Thyroid gland (tissue), 4 donors: ENCODE measurements at regions not wholly inside any gene's neighbourhood (a gene's known extent, or its start where the extent isn't known, plus 50 kb on each side); places are given as distances from the start of the nearest gene placed in this dataset.

Experiments
- DNase-seq, 2 donors: peaks; one replicate each; pipeline ENCODE4 v3.0.0-alpha.2; 2019
- H3K27ac ChIP-seq, 3 donors: fragments of 200-600 bp; sonication (generic); 1 replicate in 2 of 3; 2 replicates in 1 of 3; pipeline ENCODE4 v1.5.1; 2016 to 2019; ENCODE audit warnings: mild to moderate bottlenecking in 1 of 3, moderate library complexity in 1 of 3
- H3K27me3 ChIP-seq: fragments of 200-600 bp; sonication (generic); one replicate; pipeline ENCODE4 v1.5.1; 2019
- H3K36me3 ChIP-seq, 2 donors: fragments of 200-600 bp; sonication (generic); one replicate each; pipeline ENCODE4 v1.5.1; 2016 to 2019
- H3K4me1 ChIP-seq, 2 donors: fragments of 200-600 bp; sonication (generic); one replicate each; pipeline ENCODE4 v1.5.1; 2017 to 2019
- H3K4me3 ChIP-seq, 3 donors: fragments of 200-600 bp; sonication (generic); replicated peaks in 1 of 3; 1 replicate in 2 of 3; 2 replicates in 1 of 3; pipeline ENCODE4 v1.5.1; 2016; ENCODE audit warnings: mild to moderate bottlenecking in 1 of 3
- H3K9me3 ChIP-seq: fragments of 200-600 bp; sonication (generic); one replicate; pipeline ENCODE4 v1.5.1; 2017
- CTCF ChIP-seq, 6 experiments: fragments of 200-600 bp in 3 of 6; fragments of 450-650 bp in 3 of 6; sonication (generic) in 3 of 6; IDR thresholded peaks; one replicate each; pipeline ENCODE4 v1.5.1; 2016 to 2019; ENCODE audit warnings: antibody characterized with exemption in 6 of 6, mild to moderate bottlenecking in 2 of 6, inconsistent platforms in 1 of 6, moderate library complexity in 1 of 6
- POLR2A ChIP-seq, 2 donors: fragments of 450-650 bp; IDR thresholded peaks; one replicate each; pipeline ENCODE4 v1.6.1; 2017; ENCODE audit warnings: antibody characterized with exemption in 2 of 2, mild to moderate bottlenecking in 2 of 2, moderate library complexity in 1 of 2
- WGBS, 2 donors: methylation state at CpG; one replicate each; pipeline ENCODE4 v1.1.5; 2017; 5-methylcytosine and 5-hydroxymethylcytosine counted together
- intact Hi-C: fragments of 100-400 bp; cut with DNase I; formaldehyde crosslinking; loops from one replicate; pipeline ENCODE4 v1.15.1; 2023

DNA sequence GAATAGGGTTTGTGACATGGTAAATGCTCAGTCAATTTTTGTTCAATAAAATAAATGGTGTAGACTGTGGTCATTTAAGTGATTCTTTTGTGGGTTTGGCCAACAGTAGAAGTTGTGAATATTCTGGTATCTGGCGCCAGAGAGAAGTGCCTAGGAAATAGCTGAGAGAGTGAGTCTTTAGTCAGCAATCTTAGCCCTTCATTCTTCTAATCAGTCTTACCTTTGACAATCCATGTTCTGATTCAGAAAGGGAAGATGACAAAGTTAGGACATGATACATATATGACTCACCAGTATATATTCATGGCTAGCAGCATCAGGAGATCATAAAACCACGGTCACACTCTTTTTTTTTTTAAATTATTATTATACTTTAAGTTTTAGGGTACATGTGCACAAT is 141.8 kb upstream of the PCDH18 start:
- DNase-seq, result no peak
- Histone ChIP-seq H3K4me1 (no peaks in the 10 kb centered on the region), H3K4me3 (no peak overlapping the region), H3K27ac (no peak overlapping the region), H3K9me3 (no peaks in the 10 kb centered on the region), H3K36me3 (no peaks in the 10 kb centered on the region), H3K27me3 (no peaks in the 10 kb centered on the region)
- TF ChIP-seq POLR2A (IDR thresholded peaks at IDR 0.05) (no peak), CTCF (IDR thresholded peaks at IDR 0.05) (no peak)
- intact Hi-C loops, result no loop called here
- WGBS, 2 donors, result 86 to 92% methylated on average over 2 of the region's 2 CpGs

DNA sequence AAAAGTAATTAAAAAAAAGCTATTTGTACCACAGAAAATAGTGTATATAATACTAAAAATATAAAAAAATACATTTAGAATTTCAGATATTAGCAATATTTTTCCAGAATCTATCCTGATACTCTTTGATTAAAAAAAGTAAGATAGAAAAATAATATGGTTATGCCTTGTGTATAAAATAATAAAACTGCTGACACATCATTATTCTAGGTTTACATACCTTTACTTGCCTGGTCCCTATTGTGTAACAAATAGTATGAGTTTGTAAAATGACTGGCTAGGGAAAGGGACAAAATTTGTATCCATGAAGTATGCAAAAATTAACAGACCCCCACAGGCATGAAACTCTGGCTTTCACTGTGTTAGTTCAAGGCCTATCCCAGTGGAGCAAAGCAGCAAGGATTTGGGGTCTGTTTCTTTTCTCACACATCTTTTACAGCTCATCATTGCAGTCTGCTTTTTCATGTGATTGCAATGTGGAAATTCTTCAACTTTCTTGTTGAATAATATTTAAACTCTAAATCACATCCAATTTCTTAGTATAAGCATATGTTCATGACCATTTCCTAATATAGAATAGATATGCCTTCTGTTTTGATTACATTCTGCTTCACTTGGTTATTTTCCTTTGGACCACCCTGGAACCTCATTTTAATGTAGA is 136.7 kb upstream of the PCDH18 start:
- Histone ChIP-seq H3K4me1 (no peaks in the 10 kb centered on the region), H3K4me3 (no peak overlapping the region), H3K27ac (no peak overlapping the region), H3K36me3 (no peaks in the 10 kb centered on the region), H3K27me3 (no peaks in the 10 kb centered on the region), H3K9me3 (no peaks in the 10 kb centered on the region)
- intact Hi-C loops, result no loop called here
- TF ChIP-seq CTCF (IDR thresholded peaks at IDR 0.05) (no peak), POLR2A (IDR thresholded peaks at IDR 0.05) (no peak)
- DNase-seq, result no peak

GRCh38 chr4:137664416-137664815 is 132.1 kb upstream of the PCDH18 start:
- Histone ChIP-seq H3K27me3 (no peaks in the 10 kb centered on the region), H3K36me3 (no peaks in the 10 kb centered on the region), H3K27ac (no peak overlapping the region), H3K4me1 (no peaks in the 10 kb centered on the region), H3K9me3 (no peaks in the 10 kb centered on the region), H3K4me3 (no peak overlapping the region)
- WGBS, 2 donors, result 83 to 85% methylated on average over 2 of the region's 2 CpGs
- no peak for DNase-seq
- TF ChIP-seq CTCF (IDR thresholded peaks at IDR 0.05) (no peak), POLR2A (IDR thresholded peaks at IDR 0.05) (no peak)
- intact Hi-C loops, result no loop called here

- Histone ChIP-seq H3K27me3 (no peaks in the 10 kb centered on the region), H3K9me3 (no peaks in the 10 kb centered on the region), H3K27ac (no peak overlapping the region), H3K36me3 (no peaks in the 10 kb centered on the region), H3K4me1 (no peaks in the 10 kb centered on the region), H3K4me3 (no peak overlapping the region)
- WGBS, 2 donors, result 13 to 15% methylated on average over 1 of the region's 1 CpG
- no peak for TF ChIP-seq POLR2A (IDR thresholded peaks at IDR 0.05)
- TF ChIP-seq CTCF (IDR thresholded peaks at IDR 0.05), result no peak
- no peak for DNase-seq
- intact Hi-C loops, result no loop called here
Measured at GRCh38 chr4:137664046-137664387, 131.7 kb upstream of the PCDH18 start.

DNA sequence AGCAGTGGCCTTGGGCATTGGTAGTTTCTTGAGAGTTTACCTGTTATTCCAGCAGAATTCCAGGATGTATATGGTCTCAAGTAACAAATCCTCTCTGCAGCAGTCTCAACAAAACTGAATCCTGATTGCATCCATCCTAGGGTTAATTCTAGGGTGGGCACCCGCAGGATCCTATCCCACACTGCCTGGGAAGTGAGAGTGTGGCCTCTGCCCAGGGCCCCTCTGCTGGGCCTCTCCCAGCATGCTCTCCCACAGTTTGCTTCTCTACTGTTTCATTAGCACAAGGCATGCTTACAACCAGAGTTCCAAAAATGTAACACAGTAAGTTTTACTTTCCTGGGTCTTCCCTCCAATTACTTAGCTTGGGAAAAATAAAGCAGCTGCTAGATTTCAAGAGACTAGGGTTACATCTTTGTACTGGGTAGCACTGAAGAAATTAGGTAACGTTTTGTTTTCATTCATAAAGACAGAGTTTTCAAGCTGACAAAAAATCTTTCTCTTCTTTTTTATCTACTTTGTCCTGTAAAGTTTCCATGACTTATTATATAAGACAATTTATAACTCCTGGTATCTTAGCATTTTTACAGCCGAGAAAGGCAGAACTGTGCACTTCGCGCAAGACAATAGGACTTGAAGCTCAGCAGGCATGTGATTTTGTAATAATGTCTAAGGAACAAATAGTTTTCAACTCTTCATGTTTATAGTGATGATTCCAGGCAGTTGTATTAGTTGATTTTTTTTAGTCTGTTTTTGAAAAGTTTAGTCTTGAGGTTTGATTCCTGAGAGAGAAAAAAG is 131.2 kb upstream of the PCDH18 start:
- Histone ChIP-seq H3K36me3 (no peaks in the 10 kb centered on the region), H3K27me3 (no peaks in the 10 kb centered on the region), H3K9me3 (no peaks in the 10 kb centered on the region), H3K27ac (no peak overlapping the region), H3K4me1 (no peaks in the 10 kb centered on the region), H3K4me3 (no peak overlapping the region)
- 83 to 84% methylated on average over 5 of the region's 5 CpGs for WGBS, 2 donors
- TF ChIP-seq CTCF (IDR thresholded peaks at IDR 0.05), result no peak
- TF ChIP-seq POLR2A (IDR thresholded peaks at IDR 0.05), result no peak
- intact Hi-C loops, result no loop called here
- no peak for DNase-seq
